ENCODE measurements at regions not wholly inside any gene's neighbourhood (a gene's known extent, or its start where the extent isn't known, plus 50 kb on each side); places are given as distances from the start of the nearest gene placed in this dataset.

DNA sequence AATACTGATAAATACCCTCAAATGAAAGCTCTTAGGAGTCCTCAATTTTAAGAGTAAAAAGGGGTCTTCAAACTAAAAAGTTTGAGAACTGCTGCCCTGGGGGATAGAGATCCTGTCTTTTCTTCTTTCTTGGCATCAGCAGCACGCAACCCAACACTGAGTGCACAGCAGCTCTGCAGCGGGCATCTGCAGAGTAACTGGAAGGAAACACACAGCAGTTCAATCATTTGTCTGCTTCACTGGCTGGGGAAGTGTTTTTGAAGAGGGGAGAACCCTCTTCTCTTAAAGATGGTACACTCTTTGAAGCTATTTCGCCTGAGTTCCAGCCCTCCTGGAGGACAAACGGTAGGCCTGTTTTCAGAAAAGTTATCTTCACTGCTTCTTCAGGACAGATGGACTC is 193.6 kb downstream of the FGFR2 start:
- Histone ChIP-seq H3K4me3 (no peak overlapping the region), H3K27me3 (no peaks in the 10 kb centered on the region), H3K36me3 (no peaks in the 10 kb centered on the region), H3K27ac (no peak overlapping the region), H3K9me3 (no peaks in the 10 kb centered on the region), H3K4me1 (no peaks in the 10 kb centered on the region)
- in situ Hi-C loops (cut with MboI; ENCODE audit: low sequenced_read_pairs in 4 of 4) (no loop called here), intact Hi-C loops (cut with DNase I; ENCODE audit: low total_unique reads) (no loop called here)
- DNase-seq (no peak), ATAC-seq (no peak)
- TF ChIP-seq, protein P1, sequence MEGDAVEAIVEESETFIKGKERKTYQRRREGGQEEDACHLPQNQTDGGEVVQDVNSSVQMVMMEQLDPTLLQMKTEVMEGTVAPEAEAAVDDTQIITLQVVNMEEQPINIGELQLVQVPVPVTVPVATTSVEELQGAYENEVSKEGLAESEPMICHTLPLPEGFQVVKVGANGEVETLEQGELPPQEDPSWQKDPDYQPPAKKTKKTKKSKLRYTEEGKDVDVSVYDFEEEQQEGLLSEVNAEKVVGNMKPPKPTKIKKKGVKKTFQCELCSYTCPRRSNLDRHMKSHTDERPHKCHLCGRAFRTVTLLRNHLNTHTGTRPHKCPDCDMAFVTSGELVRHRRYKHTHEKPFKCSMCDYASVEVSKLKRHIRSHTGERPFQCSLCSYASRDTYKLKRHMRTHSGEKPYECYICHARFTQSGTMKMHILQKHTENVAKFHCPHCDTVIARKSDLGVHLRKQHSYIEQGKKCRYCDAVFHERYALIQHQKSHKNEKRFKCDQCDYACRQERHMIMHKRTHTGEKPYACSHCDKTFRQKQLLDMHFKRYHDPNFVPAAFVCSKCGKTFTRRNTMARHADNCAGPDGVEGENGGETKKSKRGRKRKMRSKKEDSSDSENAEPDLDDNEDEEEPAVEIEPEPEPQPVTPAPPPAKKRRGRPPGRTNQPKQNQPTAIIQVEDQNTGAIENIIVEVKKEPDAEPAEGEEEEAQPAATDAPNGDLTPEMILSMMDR (IDR thresholded peaks at IDR 0.05 in 4 of 5, conservative IDR thresholded peaks at IDR 0.05 in 1 of 5) = no peak
- TF ChIP-seq POLR2A (IDR thresholded peaks at IDR 0.05) = no peak

DNA sequence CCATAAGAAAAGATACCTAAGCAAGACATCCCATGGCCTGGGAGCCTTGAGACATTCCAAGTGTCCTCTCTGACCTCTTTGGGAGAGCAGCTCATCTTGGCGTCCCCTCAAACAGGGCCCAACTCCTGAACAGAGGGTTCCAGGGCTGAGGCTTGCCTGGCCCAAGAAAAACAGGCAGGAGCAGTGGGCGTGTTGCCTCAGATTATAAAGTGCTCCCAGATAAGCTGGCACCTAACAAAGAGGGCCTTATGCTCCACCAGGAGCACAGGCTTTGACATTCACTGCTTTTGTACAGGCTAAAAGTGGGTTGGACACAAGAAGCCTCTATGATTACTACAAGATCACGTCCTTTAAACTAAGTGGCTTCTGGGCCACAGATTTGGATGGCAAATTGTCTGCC is 193.1 kb downstream of the FGFR2 start:
- Histone ChIP-seq H3K27me3 (no peaks in the 10 kb centered on the region), H3K9me3 (no peaks in the 10 kb centered on the region), H3K36me3 (no peaks in the 10 kb centered on the region), H3K4me3 (no peak overlapping the region), H3K4me1 (no peaks in the 10 kb centered on the region), H3K27ac (no peak overlapping the region)
- intact Hi-C loops (cut with DNase I; ENCODE audit: low total_unique reads) (no loop called here), in situ Hi-C loops (cut with MboI; ENCODE audit: low sequenced_read_pairs in 4 of 4) (no loop called here)
- DNase-seq = no peak
- ATAC-seq = no peak
- TF ChIP-seq, protein P1 (IDR thresholded peaks at IDR 0.05 in 4 of 5, conservative IDR thresholded peaks at IDR 0.05 in 1 of 5) = no peak
- TF ChIP-seq POLR2A (IDR thresholded peaks at IDR 0.05) = no peak

DNA sequence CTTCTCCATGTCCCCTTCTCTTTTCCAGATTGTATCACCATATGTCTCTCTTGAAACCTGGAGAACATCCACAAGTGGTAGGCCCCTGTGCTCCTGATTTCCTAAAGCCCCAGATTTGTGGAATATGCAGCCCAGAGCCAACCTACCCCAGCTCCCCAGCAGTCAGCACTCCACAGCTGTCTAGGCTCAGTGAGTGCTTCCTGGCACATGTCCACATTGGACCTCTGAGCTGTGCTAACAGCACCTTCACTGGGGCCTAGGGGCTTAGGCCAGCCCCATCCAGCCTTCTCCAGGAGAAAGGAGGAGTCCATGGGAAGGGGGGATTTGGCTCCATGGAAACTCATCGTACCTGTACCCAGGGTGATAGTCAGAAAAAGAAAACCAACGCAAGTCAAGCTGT is 192.7 kb downstream of the FGFR2 start:
- in situ Hi-C loops (cut with MboI; ENCODE audit: low sequenced_read_pairs in 4 of 4) (no loop called here), intact Hi-C loops (cut with DNase I; ENCODE audit: low total_unique reads) (no loop called here)
- H3K27ac ChIP-seq = no peak overlapping the region
- no peaks in the 10 kb centered on the region for H3K4me1 ChIP-seq
- no peaks in the 10 kb centered on the region for H3K9me3 ChIP-seq
- no peaks in the 10 kb centered on the region for H3K36me3 ChIP-seq
- no peak for ATAC-seq
- TF ChIP-seq POLR2A (IDR thresholded peaks at IDR 0.05) = no peak
- TF ChIP-seq, protein P1 (IDR thresholded peaks at IDR 0.05 in 4 of 5, conservative IDR thresholded peaks at IDR 0.05 in 1 of 5) = no peak
- H3K27me3 ChIP-seq = no peaks in the 10 kb centered on the region
- no peak overlapping the region for H3K4me3 ChIP-seq
- DNase-seq = no peak

GRCh38 chr10:121405953-121406352 is 192.3 kb downstream of the FGFR2 start:
- Histone ChIP-seq H3K4me3 (no peak overlapping the region), H3K27me3 (no peaks in the 10 kb centered on the region), H3K4me1 (no peaks in the 10 kb centered on the region), H3K9me3 (no peaks in the 10 kb centered on the region), H3K36me3 (no peaks in the 10 kb centered on the region), H3K27ac (no peak overlapping the region)
- TF ChIP-seq, protein P1 (IDR thresholded peaks at IDR 0.05 in 4 of 5, conservative IDR thresholded peaks at IDR 0.05 in 1 of 5) = no peak
- no peak for TF ChIP-seq POLR2A (IDR thresholded peaks at IDR 0.05)
- ATAC-seq = no peak
- DNase-seq = no peak
- in situ Hi-C loops (cut with MboI; ENCODE audit: low sequenced_read_pairs in 4 of 4) (no loop called here), intact Hi-C loops (cut with DNase I; ENCODE audit: low total_unique reads) (no loop called here)

DNA sequence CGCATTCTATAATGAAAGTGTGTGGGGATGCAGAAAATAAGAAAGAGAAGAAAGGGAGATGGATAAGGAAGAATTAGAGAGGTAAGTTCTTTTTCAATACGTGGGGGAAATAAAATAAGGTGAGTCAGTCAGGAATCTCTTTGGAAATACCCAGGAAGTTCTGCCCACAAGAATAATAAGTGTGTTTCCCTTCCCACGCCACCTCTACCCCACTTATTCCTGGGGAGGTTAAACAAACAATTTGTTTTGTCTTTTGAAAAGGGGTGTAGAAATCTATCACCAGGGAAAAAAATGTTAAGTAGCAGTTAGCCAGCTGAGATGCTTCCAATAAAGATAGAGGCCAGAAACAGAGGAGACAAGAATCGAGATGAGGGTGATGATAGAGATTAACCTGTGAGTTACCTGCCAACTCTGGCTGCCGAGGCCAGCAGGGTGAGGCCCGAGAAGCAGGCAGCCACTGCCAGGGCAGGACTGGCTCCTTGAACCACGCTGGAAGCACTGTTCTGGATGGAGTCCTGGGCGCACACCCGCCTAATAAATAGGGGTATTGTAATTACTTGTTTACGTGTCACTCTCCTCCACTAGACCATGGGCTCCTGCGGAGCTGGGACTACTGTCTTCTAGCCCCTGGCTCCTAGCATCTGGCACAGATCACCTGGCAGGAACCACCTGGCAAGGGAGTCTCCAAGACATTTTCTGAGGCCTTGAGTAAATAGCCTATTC is 191.3 kb downstream of the FGFR2 start:
- ATAC-seq = no peak
- TF ChIP-seq POLR2A (IDR thresholded peaks at IDR 0.05) = no peak
- TF ChIP-seq, protein P1 (IDR thresholded peaks at IDR 0.05 in 4 of 5, conservative IDR thresholded peaks at IDR 0.05 in 1 of 5) = no peak
- H3K36me3 ChIP-seq = no peaks in the 10 kb centered on the region
- no peak overlapping the region for H3K27ac ChIP-seq
- H3K4me3 ChIP-seq = no peak overlapping the region
- in situ Hi-C loops (cut with MboI; ENCODE audit: low sequenced_read_pairs in 4 of 4) (no loop called here), intact Hi-C loops (cut with DNase I; ENCODE audit: low total_unique reads) (no loop called here)
- DNase-seq = no peak
- no peaks in the 10 kb centered on the region for H3K4me1 ChIP-seq
- no peaks in the 10 kb centered on the region for H3K27me3 ChIP-seq
- no peaks in the 10 kb centered on the region for H3K9me3 ChIP-seq

Measured in gastrocnemius medialis (tissue), 4 donors.